Vagina (tissue), 2 donors: ENCODE measurements at regions not wholly inside any gene's neighbourhood (a gene's known extent, or its start where the extent isn't known, plus 50 kb on each side); places are given as distances from the start of the nearest gene placed in this dataset.

Experiments used
- POLR2A ChIP-seq, 2 donors: fragments of 450-650 bp; IDR thresholded peaks; one replicate each; pipeline ENCODE4 v1.6.1; 2017; ENCODE audit warnings: antibody characterized with exemption in 2 of 2, mild to moderate bottlenecking in 2 of 2, moderate library complexity in 2 of 2
- POLR2AphosphoS5 ChIP-seq, 2 donors: sonication (generic); formaldehyde crosslinking; IDR thresholded peaks; one replicate each; pipeline ENCODE4 v1.9.0; 2017; ENCODE audit warnings: antibody characterized with exemption in 2 of 2, mild to moderate bottlenecking in 2 of 2, low read depth in 1 of 2; ENCODE audit not compliant: insufficient read depth in 1 of 2
- TF ChIP-seq, protein P1 (sequence below), 3 experiments: fragments of 450-650 bp in 2 of 3; fragments of 200-600 bp in 1 of 3; sonication (generic) in 1 of 3; IDR thresholded peaks; one replicate each; pipeline ENCODE4 v1.5.1; 2017 to 2019; ENCODE audit warnings: antibody characterized with exemption in 3 of 3, mild to moderate bottlenecking in 2 of 3, moderate library complexity in 2 of 3

DNA sequence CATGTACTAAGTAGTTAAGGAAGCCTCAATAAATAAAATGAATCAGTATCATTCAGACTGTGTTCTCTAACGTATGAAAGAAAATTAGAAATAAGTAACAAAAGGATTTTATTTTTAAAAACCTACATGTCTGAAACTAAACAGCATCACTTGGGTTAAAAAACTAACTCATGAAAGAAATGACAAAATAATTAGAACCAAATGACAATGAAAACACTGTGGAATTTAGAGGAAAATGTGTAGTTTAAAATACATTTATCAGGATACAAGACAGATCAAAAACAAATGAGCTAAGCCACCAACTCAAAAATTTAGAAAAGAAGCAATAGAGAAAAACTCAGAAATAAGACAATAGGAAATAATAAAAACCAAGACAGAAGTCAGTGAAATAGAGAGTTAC, 108.7 kb downstream of the TENT5C start:
- no peak for TF ChIP-seq POLR2A (IDR thresholded peaks at IDR 0.05)
- TF ChIP-seq, protein P1, sequence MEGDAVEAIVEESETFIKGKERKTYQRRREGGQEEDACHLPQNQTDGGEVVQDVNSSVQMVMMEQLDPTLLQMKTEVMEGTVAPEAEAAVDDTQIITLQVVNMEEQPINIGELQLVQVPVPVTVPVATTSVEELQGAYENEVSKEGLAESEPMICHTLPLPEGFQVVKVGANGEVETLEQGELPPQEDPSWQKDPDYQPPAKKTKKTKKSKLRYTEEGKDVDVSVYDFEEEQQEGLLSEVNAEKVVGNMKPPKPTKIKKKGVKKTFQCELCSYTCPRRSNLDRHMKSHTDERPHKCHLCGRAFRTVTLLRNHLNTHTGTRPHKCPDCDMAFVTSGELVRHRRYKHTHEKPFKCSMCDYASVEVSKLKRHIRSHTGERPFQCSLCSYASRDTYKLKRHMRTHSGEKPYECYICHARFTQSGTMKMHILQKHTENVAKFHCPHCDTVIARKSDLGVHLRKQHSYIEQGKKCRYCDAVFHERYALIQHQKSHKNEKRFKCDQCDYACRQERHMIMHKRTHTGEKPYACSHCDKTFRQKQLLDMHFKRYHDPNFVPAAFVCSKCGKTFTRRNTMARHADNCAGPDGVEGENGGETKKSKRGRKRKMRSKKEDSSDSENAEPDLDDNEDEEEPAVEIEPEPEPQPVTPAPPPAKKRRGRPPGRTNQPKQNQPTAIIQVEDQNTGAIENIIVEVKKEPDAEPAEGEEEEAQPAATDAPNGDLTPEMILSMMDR (IDR thresholded peaks at IDR 0.05) = no peak
- TF ChIP-seq POLR2AphosphoS5 (IDR thresholded peaks at IDR 0.05; ENCODE audit: insufficient read depth in 1 of 2, low read depth in 1 of 2) = no peak
